ENCODE measurements at regions not wholly inside any gene's neighbourhood (a gene's known extent, or its start where the extent isn't known, plus 50 kb on each side); places are given as distances from the start of the nearest gene placed in this dataset.

DNA sequence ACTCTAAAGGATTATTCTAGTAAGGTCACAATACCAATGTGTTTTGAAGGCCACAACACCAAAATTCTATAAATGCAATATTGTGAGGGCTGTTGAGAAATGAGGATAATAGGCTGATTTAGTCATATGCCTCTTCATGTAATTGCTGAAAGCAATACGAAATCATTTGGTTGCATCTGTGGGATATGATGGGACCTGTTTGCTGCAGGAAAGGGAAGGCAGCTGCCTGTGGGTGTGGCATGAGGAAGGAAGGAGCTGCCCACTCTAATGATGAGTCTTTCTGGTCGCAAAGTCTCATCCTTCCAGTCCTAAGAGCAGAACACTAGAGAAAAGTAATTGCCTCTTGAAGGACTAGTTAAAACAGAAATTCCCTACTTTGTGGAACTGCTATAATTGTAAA lies 245.3 kb upstream of the ZPLD1 start (continued):
- TF ChIP-seq, protein P1, sequence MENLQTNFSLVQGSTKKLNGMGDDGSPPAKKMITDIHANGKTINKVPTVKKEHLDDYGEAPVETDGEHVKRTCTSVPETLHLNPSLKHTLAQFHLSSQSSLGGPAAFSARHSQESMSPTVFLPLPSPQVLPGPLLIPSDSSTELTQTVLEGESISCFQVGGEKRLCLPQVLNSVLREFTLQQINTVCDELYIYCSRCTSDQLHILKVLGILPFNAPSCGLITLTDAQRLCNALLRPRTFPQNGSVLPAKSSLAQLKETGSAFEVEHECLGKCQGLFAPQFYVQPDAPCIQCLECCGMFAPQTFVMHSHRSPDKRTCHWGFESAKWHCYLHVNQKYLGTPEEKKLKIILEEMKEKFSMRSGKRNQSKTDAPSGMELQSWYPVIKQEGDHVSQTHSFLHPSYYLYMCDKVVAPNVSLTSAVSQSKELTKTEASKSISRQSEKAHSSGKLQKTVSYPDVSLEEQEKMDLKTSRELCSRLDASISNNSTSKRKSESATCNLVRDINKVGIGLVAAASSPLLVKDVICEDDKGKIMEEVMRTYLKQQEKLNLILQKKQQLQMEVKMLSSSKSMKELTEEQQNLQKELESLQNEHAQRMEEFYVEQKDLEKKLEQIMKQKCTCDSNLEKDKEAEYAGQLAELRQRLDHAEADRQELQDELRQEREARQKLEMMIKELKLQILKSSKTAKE (IDR thresholded peaks at IDR 0.05; ENCODE audit: low read depth, poor library complexity, severe bottlenecking): no peak
- TF ChIP-seq POLR2AphosphoS5 (IDR thresholded peaks at IDR 0.05; ENCODE audit: low read length): no peak
- no peak for TF ChIP-seq TCF3 (IDR thresholded peaks at IDR 0.05; ENCODE audit: borderline replicate concordance, insufficient read depth, low read depth, low read length)
- TF ChIP-seq NFIC (IDR thresholded peaks at IDR 0.05; ENCODE audit: low read depth, low read length): no peak
- TF ChIP-seq E2F8 (IDR thresholded peaks at IDR 0.05; ENCODE audit: low read depth, partially characterized antibody): no peak
- no peak for TF ChIP-seq BRCA1 (IDR thresholded peaks at IDR 0.05; ENCODE audit: low read depth, low read length)
- TF ChIP-seq FOXK2 (IDR thresholded peaks at IDR 0.05): no peak
- TF ChIP-seq, protein P2, sequence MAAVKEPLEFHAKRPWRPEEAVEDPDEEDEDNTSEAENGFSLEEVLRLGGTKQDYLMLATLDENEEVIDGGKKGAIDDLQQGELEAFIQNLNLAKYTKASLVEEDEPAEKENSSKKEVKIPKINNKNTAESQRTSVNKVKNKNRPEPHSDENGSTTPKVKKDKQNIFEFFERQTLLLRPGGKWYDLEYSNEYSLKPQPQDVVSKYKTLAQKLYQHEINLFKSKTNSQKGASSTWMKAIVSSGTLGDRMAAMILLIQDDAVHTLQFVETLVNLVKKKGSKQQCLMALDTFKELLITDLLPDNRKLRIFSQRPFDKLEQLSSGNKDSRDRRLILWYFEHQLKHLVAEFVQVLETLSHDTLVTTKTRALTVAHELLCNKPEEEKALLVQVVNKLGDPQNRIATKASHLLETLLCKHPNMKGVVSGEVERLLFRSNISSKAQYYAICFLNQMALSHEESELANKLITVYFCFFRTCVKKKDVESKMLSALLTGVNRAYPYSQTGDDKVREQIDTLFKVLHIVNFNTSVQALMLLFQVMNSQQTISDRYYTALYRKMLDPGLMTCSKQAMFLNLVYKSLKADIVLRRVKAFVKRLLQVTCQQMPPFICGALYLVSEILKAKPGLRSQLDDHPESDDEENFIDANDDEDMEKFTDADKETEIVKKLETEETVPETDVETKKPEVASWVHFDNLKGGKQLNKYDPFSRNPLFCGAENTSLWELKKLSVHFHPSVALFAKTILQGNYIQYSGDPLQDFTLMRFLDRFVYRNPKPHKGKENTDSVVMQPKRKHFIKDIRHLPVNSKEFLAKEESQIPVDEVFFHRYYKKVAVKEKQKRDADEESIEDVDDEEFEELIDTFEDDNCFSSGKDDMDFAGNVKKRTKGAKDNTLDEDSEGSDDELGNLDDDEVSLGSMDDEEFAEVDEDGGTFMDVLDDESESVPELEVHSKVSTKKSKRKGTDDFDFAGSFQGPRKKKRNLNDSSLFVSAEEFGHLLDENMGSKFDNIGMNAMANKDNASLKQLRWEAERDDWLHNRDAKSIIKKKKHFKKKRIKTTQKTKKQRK (IDR thresholded peaks at IDR 0.05; ENCODE audit: low read depth, low read length): no peak
- TF ChIP-seq TBL1XR1 (IDR thresholded peaks at IDR 0.05; ENCODE audit: low read depth, low read length): no peak
- no peak for TF ChIP-seq IRF3 (IDR thresholded peaks at IDR 0.05)
- no peak for TF ChIP-seq NFYB (IDR thresholded peaks at IDR 0.05; ENCODE audit: insufficient read depth, low read depth, low read length)
- no peak for TF ChIP-seq CREM (IDR thresholded peaks at IDR 0.05; ENCODE audit: low read depth)
